A172 (cell line): ENCODE measurements at regions not wholly inside any gene's neighbourhood (a gene's known extent, or its start where the extent isn't known, plus 50 kb on each side); places are given as distances from the start of the nearest gene placed in this dataset.

Experiments used
- DNase-seq: peaks from one replicate; pipeline ENCODE4 v3.0.0-alpha.2; 2015; ENCODE audit warnings: low spot score

DNA sequence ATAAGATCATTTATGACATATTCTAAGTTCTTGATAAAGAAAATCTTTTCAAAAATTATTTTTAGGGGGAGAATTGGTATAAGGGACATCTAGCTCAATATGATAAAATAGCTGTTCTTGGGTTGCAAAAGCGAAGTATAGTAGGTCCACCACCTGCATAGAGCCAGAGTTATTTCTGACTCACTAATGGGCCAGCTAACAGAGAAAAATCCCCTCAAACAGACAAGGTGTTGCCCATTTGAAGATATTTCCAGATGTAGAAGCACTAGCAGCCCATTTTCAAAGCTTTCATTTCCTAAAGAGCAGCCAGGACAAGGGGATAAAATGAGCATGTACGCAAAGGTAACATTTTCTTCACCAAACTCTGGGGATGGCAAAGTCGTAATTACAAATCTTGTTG lies 165.7 kb upstream of the FN1 start:
- no peak for DNase-seq

DNA sequence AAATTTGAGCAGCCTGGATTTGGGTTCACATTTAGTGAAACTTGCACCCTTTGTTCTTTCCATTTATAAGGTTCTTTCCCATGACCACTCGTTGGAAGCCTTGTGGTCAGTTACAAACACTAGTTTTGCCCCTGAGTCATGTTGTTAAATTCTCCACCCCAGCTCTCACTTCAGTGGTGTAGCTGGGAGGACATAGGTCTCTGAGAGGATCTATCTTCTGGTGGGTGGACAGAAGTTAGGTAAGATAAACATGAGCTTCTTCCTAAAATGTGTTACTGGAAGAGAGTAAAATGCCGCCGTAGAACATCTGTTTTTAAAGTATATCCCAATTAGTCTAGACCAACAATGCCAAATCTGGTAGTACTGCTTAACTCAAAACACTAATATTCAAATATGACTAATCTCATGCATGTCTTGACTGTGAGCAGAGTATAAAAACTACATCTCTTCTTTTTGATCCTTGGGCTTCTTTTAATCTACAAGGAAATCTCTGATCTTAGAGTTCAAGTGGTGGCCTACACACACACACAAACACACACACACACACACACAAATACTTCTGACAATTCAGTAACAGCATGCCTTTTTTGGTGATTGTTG lies 162.6 kb upstream of the FN1 start:
- no peak for DNase-seq

DNA sequence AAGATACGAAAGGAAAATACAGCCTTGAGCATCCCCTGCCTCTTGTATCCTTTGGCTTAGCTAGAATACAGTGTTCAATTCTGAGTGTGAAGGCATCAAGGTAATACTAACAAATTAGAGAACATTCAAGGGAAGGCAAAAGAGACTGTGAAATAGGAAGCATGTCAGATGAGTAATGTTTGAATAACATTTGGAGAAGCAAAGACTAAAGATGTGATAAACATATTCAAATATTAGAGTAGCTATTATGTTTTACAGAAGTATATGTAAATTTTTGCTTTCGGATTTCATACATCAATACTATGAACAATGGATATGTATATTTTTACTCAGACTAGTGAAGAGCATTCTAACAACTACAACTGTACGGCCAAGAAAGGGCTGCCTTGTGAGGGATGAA lies 161.7 kb upstream of the FN1 start:
- no peak for DNase-seq

DNA sequence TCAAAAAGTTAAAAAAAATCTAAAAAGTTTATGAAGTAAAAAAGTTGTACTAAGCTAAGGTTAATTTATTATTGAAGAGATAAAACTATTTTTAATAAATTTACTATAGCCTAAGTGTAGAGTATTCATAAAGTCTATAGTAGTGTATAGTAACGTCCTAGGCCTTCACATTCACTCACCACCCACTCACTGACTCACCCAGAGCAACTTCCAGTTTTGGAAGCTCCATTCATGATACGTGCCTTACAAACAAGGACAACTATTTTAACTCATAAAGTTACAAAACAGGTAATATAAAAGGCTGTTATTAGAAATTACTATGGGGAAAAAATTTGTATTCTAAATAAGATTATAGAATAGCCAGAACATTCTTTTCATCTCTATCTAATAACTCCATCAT lies 158.9 kb upstream of the FN1 start:
- no peak for DNase-seq

DNA sequence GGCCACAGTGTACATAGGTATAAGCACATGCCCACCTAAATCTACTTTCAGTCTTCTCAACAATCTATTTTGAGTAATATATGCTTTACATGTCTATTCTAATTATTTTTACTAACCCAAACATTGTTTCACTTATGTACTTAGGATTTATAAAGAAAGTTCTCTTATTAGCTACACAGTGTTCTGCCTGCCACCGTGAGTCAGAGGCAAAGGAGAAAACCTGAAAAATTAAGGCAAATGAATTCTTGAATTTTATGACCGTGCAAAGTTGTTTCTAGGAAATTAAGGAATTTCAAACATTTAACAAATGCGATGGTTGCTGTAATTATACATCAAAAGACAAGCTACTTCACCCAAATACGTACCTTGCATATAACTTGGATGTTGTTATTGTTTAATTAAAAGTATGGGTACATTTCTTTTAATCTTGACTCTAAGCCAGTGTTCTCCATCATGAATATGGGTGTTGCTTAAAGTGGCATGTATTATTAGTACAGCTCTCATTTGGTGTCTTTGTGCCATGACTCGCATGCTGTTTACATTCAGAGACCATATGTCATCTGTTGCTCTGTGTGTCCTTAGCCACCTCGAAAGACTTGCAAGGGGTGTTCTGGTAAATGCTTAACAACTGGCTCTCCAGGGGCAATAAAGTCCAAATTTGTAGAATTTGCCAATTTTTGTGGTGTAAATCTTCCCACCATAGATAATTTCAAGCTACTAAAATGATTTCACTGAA lies 154.3 kb upstream of the FN1 start:
- no peak for DNase-seq

DNA sequence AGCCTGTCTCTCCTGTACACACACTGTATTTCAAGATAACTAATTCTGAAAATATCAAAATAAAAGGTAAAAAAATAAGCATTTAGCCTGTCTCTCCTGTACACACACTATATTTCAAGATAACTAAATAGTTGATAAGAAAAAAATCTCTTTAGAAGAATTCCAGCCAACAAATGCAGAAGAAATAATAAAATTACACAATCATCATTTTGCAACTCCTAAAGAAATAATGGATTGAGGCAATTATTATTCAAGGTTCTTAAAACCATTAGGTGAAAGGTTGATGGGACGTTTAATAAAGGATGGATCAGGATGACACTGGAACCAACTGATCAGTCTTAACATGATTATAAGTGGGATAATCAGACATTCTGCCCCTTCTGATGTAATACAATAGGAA lies 148.0 kb upstream of the FN1 start:
- no peak for DNase-seq

DNA sequence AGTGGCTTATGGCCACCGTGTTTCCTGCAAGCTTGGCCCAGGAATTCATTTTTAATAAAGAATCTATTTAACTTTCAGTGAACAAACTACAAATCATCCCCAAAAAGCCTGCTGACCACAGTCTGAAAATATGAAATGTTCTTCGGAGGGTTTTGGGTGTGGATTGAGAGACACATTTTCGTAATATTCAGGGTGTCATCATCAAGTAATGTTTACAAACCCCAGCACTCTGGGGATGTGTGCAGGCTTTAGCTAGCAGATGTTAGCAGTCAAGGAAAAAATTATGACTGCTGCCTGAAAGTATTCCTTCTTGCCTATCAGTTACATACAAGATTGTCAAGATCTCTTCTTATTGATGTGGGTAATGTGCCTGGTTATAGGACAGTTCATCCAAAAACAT lies 143.9 kb upstream of the FN1 start:
- no peak for DNase-seq

DNA sequence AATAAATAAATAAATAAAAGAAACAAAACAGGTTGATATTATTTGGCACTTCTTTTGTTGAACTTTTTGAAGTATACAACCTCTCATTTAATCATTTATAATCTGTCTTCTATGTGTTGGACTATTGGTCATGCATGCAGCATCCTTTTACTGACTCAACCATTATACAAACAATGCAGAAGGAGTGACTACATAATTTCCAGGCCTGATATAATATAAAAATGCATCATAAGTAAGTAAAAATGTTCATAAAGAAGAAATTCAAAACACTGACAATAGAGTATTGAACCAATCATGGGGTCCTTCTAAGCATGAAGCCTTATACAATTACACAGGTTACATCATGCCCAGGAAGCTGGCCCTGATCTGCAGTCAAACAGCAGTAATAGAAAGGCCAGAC lies 141.5 kb upstream of the FN1 start:
- no peak for DNase-seq

DNA sequence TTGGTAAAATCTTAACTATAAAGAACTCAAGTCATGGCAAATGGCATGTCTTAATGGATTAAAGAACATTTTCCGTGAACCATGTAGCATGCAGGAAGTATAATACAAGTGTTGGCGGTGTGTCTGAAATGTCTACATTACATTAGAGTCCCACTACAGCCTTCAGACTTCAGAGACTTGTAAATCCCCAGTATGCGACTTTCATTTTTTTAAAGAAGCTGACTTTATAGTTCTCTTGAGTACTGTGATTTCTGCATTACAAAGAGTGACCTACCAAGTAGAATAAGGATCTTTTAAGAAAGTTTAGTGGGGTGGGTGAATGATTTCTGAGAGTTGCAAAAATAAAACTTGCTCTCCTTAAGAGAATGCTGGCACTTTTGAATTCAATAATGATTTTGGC lies 140.7 kb upstream of the FN1 start:
- DNase-seq: no peak

DNA sequence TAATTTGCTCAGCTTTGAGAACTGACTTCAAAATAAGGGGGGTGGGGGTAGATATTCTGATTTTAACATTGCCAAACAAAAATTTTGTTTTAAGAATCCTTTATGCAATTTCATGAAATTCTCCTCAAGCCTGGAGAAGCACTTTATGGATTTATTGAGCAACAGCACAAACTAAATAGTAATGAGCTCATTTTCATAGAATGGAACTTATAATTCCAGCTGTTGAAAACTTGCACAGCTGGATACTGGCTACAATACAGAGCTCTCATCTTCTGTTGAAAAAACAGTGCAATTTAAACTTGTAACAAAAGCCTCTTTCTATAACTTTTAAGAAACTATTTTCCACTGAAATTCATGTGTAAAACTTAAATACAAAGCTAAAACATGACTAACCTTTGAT lies 137.6 kb upstream of the FN1 start:
- no peak for DNase-seq

DNA sequence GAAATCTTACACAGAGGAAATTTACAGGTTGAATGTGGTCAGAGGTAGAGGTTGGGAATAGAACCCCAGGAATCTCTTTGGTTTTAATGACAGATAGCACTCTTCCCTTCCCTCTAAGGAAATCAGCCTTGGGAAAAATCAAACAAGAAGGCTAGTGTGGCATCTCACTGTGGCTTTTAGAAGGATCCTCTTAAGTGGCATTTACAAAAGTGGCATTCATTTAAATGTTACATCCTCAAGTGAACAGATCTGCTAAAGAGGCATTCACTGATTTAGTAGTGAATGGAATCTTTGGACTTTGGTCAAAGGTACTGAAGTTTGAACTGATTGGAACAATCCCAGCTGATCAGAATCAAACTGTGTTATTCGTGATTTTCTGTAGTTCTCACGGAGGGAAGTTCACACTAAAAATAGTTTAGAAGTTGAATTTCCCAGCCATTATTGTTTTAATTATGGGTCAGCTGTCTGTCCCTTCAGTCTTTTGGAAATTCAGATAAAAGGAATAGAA lies 136.5 kb upstream of the FN1 start:
- DNase-seq: no peak

DNA sequence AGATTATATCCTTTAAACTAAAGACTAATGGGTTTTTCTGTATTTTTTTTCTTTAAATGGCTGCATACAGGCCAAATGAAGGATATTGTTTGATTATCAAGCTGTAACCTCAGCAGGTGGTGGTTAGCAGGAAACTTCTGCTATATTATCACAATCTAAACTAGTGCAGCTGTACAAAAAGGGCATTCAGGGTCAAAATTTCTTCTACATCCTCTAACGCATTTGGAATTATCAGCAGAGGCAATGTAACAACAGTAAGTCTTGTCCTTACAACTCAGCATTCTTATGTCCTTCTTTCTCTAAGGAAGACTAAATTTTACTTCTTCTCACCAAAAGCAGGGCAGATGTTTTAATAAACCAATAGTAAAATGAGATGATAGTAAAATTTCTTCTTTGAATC lies 135.8 kb upstream of the FN1 start:
- DNase-seq: no peak

DNA sequence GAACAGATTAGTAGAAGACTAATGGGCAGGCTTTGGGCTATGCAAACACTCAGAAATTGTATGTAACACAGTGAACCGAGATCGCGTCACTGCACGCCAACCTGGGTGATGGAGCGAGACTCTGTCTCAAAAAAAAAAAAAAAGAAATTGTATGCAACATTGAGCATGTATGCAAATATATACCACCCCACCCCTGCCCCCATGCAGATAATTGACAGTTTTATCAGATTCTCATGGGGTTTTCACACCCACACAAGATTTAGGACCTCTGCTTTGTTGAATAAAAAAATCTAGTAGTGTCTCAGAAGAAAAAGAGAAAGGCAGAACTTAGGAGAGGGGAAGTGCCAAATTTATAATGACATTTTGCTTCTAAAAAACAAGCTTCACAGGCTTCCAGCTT lies 131.6 kb upstream of the FN1 start:
- DNase-seq: no peak

DNA sequence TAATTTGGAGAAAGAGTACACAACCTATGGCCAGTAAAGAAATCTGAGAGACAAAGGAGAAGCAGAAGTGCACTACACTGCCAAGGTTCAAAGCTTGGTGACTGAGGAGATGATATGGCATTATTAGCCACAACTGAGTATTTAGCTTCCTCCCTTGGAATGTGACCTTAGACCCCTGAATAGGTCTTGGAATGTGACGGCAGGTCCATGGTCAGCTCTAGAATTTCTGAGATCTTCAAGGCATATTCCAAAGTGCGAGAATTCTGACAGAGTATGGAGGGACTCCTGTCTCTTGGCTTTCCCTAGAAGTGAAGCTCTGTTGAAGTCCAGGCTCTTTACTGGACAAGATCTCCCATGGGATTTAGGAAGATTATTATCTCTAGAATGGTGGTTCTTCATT lies 130.0 kb upstream of the FN1 start:
- no peak for DNase-seq

DNA sequence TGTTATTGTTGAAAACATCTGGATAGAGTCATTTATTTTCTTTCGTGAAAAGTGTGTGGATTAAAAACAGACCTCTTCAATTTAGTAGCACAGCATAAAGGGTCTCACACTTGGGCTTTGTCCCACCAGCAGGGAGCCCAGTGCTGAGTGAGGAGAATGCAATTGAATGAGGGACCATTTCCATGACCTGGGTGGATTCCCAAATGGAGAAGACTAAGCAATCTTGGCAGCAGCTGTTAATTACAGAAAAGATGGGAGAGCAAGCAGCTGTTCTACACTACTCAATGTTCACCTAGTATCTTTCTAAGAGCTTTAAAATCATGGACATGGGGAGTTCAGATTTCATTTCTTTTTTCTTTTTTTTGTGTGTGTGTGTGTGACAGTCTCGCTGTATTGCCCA lies 121.8 kb upstream of the FN1 start:
- no peak for DNase-seq

DNA sequence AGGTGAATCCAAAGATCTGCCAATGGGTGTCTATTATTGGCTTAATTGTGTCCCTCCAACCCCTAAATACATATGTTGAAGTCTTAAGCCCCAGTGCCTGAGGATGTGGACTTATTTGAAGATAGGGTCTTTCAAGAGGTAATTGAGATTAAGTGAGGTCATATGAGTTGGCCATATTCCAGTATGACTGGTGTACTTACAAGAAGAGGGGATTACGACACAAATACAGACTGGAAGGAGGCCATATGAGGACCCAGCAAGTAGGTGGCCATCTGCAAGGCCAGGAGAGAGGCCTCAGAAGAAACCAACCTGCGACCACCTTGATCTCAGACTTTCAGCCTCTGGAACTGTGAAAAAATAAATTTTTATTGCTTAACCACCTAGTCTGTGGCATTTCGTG lies 121.1 kb upstream of the FN1 start:
- DNase-seq: no peak

DNA sequence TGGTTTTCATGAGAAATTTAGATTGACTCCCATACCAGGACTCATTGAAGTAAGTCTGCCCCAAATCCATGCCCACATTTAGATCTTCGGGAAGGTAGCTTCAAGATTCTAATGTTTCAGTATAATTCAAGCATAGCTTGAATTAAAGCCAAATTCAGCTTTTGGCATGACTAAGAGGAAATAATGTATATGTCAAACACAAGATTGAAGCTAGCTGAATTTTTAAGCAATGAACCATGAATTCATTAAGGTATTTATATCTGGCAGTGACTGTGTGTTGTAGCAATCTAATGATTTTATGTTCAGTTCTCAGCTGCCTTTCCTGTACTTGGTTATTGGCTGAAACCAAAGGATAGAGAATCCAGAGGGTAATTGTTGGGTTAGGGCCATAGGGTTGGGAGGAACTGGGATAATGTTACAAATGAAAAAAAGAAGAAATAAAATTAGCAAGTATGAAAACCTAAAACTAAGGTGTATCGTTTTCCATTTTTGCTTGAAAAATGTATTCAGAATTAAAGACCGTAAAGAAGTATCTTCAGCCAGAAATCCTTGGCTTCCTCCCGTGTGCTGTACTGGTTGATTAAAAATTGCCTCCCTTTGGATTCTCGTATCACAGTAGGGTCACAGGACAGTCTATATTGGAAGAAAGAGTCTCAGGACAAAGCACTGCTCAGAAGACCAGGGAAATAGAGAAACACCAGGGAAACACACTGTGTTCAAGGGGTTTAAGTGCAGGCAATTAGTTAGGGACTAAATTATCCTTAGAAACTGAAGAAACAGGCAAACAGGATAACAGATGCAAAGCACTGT lies 119.0 kb upstream of the FN1 start:
- no peak for DNase-seq

DNA sequence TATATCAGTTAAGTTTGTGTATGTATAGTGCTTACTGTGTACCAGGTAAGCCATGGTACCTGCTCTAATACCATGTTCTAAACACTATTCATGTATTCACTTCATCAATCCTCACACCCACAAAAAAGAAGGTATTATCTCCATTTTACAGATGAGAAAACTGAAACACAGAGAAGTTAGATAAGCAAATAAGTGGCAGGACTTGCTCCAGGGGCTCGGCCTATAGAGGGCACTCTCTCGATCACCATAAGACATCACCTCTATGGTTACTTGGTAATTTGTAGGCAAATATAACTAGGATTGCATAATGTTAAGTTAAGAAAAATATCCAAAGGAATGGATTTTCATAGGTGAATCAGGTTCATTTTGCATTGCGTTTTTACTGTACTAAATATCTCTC lies 118.1 kb upstream of the FN1 start:
- peak; percentile 10 for DNase-seq

DNA sequence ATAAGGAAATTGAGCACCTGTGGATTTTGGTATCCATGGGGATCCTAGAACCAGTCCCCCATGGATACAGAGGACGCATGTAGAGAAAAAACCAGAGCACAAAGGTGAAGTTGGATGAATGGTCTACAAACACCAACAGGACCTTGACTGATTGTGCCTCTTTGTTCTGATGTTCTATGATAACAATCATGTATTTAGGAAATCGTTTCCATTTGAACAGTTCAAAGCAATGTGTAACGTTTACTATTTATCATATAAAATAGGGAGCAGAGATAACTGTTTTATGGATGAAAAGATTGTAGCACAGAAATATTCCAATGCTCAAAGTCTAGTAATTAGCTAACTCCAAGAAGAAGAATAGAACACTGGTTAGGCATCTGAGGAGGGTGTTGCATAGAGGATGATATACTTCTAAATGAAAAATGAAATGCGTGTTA lies 116.3 kb upstream of the FN1 start:
- no peak for DNase-seq

DNA sequence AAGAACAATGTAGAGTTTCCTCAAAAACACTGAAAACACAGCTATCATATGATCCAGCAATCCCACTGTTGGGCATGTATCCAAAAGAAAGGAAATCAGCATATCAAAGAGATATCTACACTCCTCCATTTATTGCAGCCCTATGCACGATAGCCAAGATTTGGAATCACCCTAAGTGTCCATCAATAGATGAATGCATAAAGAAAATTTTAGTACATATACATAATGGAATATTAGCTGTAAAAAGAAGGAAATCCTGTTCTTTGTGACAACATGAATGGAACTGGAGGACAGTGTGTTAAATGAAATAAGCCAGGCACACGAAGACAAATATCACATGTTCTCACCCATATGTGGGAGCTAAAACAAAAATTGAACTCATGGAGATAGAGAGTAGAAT lies 114.5 kb upstream of the FN1 start:
- DNase-seq: no peak

DNA sequence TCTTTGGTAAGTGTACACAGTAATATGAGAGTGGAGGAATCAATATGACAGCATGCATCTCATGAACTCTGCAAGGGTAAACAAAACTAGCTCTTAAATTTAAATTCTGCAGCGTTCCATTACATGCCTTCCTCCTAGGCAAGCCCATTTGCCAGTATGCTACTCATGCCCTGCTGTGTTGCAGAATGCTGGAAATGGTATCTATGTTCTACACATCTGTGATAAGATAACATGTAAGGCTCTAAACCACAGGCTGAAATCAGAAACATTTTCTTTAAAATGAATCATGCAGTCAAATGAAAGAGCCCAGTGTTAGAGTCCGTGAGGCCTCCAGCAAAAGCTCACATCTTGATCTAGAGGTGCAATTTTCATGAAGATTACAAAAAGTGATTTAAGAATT lies 112.8 kb upstream of the FN1 start:
- DNase-seq: no peak

DNA sequence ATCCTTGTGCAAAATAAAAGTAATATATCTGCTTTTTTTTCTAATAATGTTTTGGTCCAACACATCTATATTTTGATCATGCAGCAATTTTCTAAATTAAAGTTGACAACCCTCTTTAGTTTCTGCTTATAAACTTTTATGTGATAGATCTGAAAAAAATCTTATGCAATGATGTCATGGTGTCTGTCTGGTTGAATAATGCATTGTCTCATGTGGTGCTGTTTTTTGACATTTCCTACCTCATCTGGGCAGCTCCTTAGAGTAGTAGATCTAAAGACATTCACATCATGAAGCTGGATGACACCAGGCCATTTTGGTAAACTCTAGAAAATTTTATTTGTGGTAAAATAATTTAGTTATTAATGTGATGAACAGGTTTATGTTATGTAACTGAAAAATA lies 106.8 kb upstream of the FN1 start:
- DNase-seq: no peak

DNA sequence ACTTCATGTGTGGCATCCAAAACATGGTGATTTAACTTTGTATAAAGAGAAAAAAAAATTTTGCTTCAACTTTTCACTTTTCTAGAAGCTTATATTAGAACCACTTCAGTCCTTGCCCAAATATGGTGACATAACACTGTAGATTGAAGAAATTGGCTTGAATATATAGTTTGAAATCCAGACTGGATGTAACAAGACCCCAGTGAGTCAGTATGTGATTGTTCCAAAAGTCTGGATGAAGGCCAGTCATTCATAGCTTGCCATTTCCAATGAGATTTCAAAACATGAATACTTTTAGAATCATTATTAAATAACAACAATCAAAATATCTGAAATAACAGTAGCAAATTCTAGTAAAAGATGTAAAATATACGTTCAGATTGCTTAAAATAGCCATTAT lies 104.8 kb upstream of the FN1 start:
- peak; percentile 33 for DNase-seq
